ENCODE measurements at regions not wholly inside any gene's neighbourhood (a gene's known extent, or its start where the extent isn't known, plus 50 kb on each side); places are given as distances from the start of the nearest gene placed in this dataset.

GRCh38 chr2:145657265-145657664, 1137.3 kb upstream of the ZEB2 start:
- intact Hi-C loops (cut with DNase I), result no loop called here
- WGBS, 2 donors, result 79 to 80% methylated on average over 3 of the region's 3 CpGs

DNA sequence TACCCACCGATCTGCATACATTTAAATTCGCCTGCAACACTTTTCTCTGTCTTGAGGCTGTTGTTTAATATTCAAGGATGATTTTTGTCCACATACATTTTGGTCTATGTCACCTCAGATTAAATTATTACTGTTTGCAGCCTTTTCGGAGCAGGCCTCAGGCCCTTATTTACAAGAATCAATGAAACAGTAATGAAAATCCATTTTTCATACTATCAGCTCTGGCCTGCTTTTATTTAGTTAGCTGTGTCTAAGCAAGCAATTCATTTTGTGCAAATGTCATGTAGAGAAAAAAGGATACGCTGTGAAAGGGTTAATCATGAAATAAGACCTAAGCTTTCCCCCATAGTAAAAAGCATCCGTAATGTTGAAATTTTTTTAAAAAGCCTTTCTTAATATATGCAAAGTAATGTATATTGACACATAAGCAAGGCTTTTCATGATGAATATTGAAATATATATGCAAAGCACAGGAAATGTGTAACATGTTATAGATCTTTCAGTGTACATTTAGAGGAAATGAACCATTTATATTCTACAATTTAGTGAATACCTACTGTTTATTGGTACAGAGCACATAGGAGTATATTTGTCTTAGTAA, 1135.3 kb upstream of the ZEB2 start:
- intact Hi-C loops (cut with DNase I), result no loop called here
- no peak for TF ChIP-seq POLR2A (IDR thresholded peaks at IDR 0.05)
- TF ChIP-seq CTCF (IDR thresholded peaks at IDR 0.05), result no peak
- no peak for DNase-seq
- 90 to 91% methylated on average over 5 of the region's 5 CpGs for WGBS, 2 donors
- H3K27me3 ChIP-seq, result no peaks in the 10 kb centered on the region
- H3K27ac ChIP-seq, result no peak overlapping the region
- H3K36me3 ChIP-seq, result no peaks in the 10 kb centered on the region
- H3K4me1 ChIP-seq, result no peaks in the 10 kb centered on the region
- no peaks in the 10 kb centered on the region for H3K9me3 ChIP-seq
- H3K4me3 ChIP-seq (replicated peaks in 1 of 3), result no peak overlapping the region

More at GRCh38 chr2:145657265-145657664, 1137.3 kb upstream of the ZEB2 start:
- H3K4me1 ChIP-seq, result no peaks in the 10 kb centered on the region
- no peaks in the 10 kb centered on the region for H3K36me3 ChIP-seq
- DNase-seq, result no peak
- no peaks in the 10 kb centered on the region for H3K27me3 ChIP-seq
- H3K27ac ChIP-seq, result no peak overlapping the region
- H3K4me3 ChIP-seq (replicated peaks in 1 of 3), result no peak overlapping the region
- H3K9me3 ChIP-seq, result no peaks in the 10 kb centered on the region
- TF ChIP-seq CTCF (IDR thresholded peaks at IDR 0.05) (no peak), POLR2A (IDR thresholded peaks at IDR 0.05) (no peak)

DNA sequence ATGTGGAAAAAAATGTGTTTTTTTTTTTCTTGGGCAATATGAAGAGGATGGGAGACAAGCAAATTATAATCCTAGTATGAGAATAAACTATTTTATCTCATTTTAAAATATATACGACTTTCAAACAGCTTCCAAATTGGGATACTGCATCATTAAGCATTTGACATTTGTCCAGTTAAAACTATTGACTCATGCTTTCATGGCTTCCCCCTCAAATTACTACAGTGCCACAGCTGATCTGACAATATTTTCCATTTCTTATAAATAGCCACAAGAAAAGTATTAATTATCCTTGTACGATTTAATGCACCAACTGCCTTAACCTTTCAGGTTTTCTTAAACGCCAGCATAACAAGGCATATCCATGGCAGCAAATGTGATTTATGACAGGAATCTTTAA, 1134.8 kb upstream of the ZEB2 start:
- DNase-seq, result no peak
- Histone ChIP-seq H3K27ac (no peak overlapping the region), H3K4me1 (no peaks in the 10 kb centered on the region), H3K36me3 (no peaks in the 10 kb centered on the region), H3K4me3 (replicated peaks in 1 of 3) (no peak overlapping the region), H3K9me3 (no peaks in the 10 kb centered on the region), H3K27me3 (no peaks in the 10 kb centered on the region)
- intact Hi-C loops (cut with DNase I), result no loop called here
- no peak for TF ChIP-seq POLR2A (IDR thresholded peaks at IDR 0.05)
- TF ChIP-seq CTCF (IDR thresholded peaks at IDR 0.05), result no peak
- 76 to 83% methylated on average over 3 of the region's 3 CpGs for WGBS, 2 donors

DNA sequence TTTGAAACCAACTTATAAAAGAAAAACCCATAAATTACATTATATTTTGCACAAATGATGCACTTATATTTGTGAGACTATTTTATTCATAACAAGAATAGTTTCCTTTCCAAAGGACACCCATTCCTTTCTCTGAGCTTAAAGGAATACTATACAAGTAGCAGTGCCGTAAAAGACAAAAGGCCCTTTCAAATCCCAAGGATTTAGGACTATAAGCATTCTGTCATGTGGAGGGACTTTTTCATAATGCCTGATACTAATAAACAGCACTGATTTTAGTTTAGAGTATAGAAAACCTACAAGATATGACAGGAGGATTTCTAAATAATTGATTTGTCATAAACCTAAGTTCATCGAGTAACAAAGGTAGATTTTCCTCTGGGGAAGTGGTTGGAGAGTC, 1134.2 kb upstream of the ZEB2 start:
- Histone ChIP-seq H3K4me3 (replicated peaks in 1 of 3) (no peak overlapping the region), H3K36me3 (no peaks in the 10 kb centered on the region), H3K27ac (no peak overlapping the region), H3K9me3 (no peaks in the 10 kb centered on the region), H3K4me1 (no peaks in the 10 kb centered on the region), H3K27me3 (no peaks in the 10 kb centered on the region)
- TF ChIP-seq POLR2A (IDR thresholded peaks at IDR 0.05) (no peak), CTCF (IDR thresholded peaks at IDR 0.05) (no peak)
- no peak for DNase-seq
- 94 to 95% methylated on average over 2 of the region's 2 CpGs for WGBS, 2 donors
- intact Hi-C loops (cut with DNase I), result no loop called here

GRCh38 chr2:145653553-145653952, 1133.6 kb upstream of the ZEB2 start:
- no peaks in the 10 kb centered on the region for H3K36me3 ChIP-seq
- no peak overlapping the region for H3K27ac ChIP-seq
- no peaks in the 10 kb centered on the region for H3K27me3 ChIP-seq
- no peak for TF ChIP-seq POLR2A (IDR thresholded peaks at IDR 0.05)
- TF ChIP-seq CTCF (IDR thresholded peaks at IDR 0.05), result no peak
- H3K9me3 ChIP-seq, result no peaks in the 10 kb centered on the region
- intact Hi-C loops (cut with DNase I), result no loop called here
- no peaks in the 10 kb centered on the region for H3K4me1 ChIP-seq
- no peak for DNase-seq
- H3K4me3 ChIP-seq (replicated peaks in 1 of 3), result no peak overlapping the region
